GM19328 (cell line): ENCODE measurements at regions not wholly inside any gene's neighbourhood (a gene's known extent, or its start where the extent isn't known, plus 50 kb on each side); places are given as distances from the start of the nearest gene placed in this dataset.
"Not testable (repeated sequence)": the region's sequence is repeated elsewhere in the genome, so short reads cannot be mapped to it uniquely, and the experiment has no call there.

Experiments used
- ATAC-seq: cut with Tn5 transposase; IDR thresholded peaks from one replicate; pipeline ENCODE4 v1.9.1; 2021; ENCODE audit warnings: mild to moderate bottlenecking, moderate library complexity; ENCODE audit not compliant: unreplicated experiment

DNA sequence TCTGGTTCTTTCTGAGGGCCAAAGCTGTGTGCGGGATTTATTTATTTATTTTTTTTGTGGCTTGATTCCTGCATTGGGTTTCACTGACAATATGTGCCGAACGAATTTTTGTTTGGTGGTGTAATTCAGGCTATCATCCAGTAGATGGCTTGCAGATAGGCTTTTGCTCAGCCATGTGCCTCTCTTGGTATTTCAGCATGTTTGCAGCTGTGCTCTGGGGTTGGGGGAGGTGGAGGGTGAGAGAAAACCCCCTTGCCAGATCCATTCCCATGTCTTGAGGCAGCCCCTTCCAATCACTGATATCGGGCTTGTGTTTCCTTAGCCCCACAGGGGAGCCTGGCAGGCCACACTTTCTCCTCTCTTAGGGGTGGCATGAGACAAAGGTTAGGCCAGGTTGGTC, 302.4 kb downstream of the PTGER3 start:
- ATAC-seq = no peak

DNA sequence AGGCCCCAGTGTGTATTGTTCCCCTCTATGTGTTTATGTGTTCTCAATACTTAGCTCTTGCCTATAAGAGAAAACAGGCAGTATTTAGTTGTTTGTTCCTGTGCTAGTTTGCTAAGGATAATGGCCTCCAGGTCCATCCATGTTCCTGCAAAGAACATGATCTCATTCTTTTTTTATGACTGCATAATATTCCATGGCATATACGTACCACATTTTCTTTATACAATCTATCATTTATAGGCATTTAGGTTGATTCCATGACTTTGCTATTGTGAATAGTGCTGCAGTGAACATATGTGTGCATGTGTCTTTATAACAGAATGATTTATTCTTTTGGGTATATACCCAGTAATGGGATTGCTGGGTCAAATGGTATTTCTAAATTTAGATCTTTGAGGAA, 301.6 kb downstream of the PTGER3 start:
- ATAC-seq = not testable (repeated sequence)

DNA sequence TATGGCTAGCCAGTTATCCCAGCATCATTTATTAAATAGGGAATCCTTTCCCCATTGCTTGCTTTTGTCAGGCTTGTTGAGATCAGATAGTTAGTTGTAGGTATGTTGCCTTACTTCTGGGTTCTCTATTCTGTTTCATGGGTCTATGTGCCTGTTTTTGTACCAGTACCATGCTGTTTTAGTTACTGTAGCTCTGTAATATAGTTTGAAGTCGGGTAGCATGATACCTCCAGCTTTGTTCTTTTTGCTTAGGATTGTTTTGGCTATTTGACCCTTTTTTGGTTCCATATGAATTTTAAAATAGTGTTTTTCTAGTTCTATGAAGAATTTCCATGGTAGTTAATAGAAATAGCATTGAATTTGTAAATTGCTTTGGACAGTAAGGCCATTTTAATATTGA, 300.5 kb downstream of the PTGER3 start:
- ATAC-seq = not testable (repeated sequence)

DNA sequence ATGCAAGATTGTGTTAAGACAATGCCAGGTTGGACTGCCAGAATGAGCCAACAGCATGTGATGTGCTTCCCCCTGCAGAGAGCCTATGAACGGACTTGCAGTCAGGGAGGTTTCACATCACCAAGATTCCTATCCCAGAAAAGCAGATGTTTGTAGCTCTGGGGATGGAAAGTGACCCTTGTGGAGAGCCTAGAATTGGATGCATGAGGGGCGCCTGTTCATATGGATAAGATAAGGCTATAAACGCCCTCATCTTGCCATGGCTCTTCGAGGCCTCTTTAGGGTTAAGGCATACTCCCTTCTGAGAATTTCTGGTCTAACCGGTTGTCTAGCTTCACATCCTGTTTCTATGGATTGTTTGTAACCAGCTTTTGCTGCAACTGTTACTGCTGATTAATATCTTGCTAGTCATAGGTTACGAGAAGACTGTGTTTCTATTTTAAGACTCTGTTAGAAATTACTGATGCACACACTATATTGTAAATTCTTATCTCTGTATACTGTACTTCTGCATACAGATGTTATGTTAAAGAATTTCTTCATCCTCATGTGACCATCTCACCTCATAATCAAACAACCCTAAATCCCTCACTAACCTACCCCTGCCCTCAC, 295.8 kb downstream of the PTGER3 start:
- ATAC-seq = not testable (repeated sequence)

DNA sequence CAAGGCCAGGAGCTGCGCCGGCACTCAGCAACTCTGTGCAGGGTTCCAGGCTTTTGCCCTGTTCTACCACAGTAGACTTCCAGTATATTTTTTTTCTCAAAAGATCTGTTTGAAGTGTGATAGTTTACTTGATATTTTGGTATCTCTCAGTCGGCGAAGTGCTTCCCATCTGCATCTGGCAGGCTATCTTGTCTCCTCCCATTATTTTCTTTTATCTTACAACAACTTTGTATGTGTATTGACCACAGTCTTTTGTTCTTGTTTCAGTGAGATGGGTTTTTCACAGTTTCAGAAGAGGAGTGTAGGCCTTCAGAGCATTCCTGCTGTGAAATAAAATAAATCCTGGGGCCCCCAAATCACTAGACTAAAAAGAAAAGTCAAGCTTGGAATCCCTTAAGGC, 292.9 kb downstream of the PTGER3 start:
- ATAC-seq = no peak

DNA sequence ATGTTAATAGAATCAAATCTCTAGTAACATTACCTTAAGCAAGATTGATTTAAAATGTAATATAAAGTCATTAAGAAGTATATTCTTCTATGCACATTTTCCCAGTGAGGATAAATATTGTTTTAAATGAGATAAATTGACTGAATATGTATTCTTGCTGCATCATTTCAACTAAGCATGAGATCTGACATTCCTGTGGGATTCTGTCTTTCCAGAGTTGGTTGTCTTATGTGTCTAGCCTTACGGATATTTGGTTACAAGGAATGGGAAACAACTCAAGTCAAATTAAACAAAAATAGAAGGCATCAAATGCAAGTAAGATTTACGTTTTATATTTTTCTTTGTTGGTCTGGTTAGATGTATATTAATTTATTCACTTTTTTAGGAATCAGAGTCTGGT, 287.5 kb downstream of the PTGER3 start:
- no peak for ATAC-seq

DNA sequence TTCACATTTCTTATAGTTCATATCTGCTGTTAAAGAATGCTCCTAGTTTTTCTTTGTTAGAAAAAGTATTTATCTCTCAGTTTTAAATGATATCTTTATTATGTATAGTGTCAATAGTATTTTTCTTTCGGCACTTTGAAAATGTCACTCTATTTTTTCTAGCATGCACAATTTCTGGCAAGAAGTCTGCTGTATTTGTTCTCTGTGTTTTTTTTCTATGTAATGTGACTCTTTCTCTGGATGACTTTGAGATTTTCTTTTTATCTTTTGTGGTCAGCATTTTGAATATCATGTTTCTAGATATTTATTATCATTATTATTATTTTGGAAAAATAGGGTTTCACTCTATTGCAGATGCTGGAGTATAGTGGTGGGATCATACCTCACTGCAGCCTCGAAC, 285.2 kb downstream of the PTGER3 start:
- ATAC-seq = no peak

DNA sequence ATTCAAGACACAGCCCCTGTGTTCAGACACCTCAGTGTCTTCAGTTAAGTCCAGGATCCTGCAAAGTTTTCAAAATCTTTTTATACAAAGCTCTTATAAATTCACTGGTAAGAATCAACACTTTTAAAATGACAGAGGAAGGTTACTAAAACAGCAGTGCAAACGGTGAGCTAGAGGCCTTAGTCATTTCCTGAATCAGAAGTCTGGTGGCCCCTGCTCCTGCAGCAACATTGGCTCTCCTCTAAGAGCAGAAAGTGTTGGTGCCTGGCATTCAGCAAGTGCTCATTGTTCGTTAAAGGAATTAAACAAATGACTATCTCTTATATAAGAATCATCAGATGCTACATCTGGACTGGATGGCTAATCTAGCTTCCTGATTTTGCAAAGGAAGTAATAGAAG, 282.9 kb downstream of the PTGER3 start:
- no peak for ATAC-seq

DNA sequence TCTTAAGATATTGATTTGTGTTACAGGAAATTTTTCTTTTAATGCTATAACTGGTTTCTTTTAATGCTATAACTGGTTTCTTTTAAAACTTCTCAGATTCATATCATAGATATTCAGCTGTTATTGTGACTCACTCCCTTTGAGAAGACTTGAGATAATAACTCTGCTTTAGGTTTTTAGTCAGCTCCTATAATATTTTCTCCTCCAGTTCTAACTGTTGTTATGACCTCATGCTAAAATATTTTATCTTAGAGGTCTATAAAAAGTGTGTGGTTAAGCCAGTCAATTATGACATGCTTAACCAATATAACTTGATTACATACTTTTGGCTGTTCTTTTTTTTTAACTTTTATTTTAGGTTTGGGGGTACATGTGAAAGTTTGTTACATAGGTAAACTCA, 280.2 kb downstream of the PTGER3 start:
- ATAC-seq = no peak

DNA sequence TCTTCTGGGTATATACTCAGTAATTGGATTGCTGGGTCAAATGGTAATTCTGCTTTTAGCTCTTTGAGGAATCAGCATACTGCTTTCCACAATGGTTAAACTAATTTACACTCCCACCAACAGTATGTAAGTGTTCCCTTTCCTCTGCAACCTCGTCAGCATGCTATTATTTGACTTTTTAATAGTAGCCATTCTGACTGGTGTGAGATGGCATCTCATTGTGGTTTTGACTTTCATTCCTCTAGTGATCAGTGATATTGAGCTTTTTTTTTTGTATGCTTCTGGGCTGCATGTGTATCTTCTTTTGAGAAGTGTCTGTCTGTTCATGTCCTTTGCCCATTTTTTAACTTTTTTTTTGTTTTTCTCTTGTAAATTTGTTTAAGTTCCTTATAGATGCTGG, 279.4 kb downstream of the PTGER3 start:
- no peak for ATAC-seq

DNA sequence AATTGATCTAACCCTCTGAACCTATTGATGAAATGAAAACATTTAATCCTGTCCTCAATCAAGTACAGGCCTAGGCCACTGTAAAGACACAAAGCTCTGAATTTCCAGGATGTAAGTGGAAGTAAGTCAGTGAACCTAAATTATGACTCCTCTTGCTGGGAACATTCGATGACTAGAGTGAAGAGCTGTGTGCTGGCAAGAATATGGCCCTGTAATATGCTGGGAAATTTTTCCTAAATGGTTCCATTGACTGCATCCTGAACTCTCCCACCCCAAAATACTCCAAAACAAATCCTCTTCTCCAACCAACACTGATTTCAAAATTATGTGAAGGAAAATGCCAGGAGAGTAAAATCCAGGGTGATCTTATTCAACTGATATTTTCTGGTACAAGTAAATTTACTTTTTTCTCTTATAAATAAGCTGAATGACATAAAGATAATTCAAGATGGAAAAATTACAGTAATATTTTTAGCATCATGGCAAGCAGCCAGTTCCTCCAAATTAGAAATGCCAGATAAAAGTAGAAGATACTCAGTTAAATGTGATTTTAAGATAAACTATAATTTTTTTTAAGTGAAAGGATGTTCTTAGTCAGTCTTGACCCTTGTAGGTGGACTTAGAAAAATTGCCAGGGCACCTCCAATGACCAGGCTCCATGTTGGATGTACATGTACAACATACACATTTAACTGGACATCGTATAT, 269.4 kb downstream of the PTGER3 start:
- no peak for ATAC-seq

DNA sequence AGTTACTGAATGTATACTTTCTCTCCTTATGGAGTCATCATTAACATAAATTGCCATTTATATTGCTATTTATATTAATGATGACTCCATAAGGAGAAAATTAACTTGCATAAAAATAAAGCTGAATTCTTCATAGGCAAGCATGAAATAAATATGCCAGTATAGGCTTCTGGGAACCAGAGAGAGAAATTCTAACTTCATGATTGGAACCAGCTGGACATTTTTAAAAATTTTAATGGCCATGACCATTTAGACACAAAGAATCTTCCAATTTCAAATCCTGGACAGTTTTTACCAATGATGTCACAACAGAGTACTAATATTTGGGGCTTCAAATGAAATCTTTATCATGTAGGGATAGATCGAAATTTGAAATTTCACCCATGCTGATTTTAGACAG, 268.7 kb downstream of the PTGER3 start:
- ATAC-seq = no peak

DNA sequence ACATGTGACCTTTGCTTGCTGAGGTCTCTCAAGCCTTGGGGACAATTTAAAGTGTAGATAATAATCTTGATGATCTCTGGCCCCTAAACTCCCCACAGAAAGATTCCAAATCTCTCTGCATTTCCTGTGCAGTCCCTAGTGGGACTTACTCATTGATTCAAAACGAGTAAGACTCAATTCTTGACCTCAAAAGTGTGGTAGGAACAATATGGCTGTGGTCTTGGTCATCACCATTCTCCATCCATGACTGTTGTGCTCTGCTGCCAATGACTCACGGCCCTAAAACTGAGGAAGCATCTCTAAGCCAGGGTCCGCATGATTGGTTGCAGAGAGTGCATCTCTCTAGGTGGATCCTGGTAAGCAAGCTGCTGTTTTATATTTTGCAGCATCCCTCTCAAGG, 268.0 kb downstream of the PTGER3 start:
- ATAC-seq = no peak

DNA sequence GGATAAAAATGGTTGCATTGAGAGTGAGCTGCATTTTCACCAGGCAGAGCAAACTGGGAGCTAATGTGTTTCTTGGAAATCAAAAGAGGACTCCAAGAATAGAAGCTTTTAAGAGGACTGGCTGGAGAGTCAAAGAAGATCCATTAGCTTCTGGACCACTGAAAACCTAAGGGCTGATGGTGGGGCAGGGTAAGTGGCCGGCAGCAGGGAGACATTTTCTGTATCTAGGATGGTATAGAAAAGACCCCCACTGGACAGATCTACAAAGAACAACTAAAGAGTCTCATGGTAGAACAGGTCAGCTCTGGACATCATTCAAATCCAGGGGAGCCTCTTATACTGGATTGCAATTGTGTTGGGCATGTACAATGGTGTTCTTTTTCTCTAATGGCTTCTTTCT, 262.3 kb downstream of the PTGER3 start:
- ATAC-seq = no peak

DNA sequence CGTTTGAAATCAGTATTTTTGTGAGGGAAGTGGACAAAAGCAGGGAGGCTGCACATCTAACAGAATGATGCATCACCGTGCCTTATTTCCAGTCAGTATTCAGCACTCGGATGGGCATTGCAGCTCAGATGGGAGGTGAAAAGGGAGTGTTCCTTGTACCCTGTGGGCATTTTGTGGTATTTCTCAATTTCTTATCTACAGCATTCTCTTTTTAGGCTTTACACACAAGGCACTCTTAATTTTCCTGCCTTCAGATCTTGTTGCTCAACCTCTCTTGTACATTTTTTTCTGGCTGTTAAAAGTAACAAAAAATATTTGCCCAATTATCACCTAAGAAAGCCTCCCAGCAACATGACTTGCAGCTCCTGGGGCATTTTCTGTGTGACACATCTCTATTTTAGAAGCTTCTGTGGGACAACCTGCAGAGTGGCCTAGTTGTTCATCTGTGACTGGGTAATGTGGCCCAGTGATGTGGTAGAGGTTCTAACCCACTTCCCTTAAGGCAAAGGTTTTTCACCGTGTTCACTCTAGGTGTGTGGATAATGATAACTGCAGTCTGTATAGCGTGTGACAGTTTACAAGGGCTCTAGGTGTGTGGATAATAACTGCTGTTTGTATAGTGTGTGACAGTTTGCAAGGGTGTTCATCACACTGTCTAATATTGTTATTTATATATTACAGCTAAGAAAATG, 257.2 kb downstream of the PTGER3 start:
- ATAC-seq = no peak

DNA sequence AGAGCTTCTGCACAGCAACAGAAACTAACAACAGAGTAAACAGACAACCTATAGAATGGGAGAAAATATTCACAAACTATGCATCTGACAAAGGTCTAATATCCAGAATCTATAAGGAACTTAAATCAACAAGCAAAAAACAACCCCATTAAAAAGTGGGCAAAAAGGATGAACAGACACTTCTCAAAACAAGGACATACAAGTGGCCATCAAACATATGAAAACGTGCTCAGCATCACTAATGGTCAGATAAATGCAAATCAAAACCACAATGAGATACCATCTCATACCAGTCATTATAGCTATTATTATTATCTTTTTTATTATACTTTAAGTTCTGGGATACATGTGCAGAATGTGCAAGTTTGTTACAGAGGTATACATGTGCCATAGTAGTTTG, 252.6 kb downstream of the PTGER3 start:
- not testable (repeated sequence) for ATAC-seq

DNA sequence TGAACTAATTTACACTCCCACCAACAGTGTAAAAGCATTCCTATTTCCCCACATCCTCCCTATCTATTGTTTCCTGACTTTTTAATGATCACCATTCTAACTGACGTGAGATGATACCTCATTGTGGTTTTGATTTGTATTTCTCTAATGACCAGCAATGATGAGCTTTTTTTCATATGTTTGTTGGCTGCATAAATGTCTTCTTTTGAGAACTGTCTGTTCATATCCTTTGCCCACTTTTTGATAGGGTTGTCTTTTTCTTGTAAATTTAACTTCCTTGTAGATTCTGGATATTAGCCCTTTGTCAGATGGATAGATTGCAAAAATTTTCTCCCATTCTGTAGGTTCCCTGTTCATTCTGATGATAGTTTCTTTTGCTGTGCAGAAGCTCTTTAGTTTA, 251.3 kb downstream of the PTGER3 start:
- not testable (repeated sequence) for ATAC-seq

DNA sequence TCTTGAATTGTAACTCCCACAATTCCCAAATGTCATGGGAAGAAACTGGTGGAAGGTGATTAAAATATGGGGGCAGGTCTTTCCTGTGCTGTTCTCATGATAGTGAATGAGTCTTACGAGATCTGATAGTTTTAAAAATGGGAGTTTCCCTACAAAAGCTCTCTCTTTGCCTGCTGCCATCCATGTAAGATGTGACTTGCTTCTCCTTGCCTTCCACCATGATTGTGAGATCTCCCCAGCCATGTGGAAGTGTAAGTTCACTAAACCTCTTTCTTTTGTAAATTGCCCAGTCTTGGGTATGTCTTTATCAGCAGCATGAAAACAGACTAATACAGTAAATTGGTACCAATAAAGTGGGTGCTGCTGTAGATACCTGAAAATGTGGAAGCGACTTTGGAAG, 245.0 kb downstream of the PTGER3 start:
- not testable (repeated sequence) for ATAC-seq

DNA sequence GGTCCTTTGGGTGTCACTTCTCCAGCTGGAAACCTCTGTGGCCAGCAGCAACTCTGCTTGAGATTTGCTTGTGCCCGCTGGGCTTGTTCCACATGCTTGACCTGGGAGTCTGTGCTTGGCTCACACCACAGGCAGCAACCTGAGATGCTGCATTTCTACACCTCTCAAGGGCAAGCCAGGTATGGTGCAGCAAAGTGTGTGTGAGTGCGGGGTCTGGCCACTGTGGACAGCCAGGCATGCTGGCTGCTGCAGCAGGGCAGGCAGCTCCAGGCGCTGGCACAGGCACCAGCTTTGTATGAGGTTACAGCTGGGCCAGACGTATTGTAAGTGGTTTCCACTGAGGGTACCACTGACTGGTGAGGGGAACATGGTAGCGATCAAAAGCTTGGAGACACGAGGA, 242.0 kb downstream of the PTGER3 start:
- no peak for ATAC-seq

DNA sequence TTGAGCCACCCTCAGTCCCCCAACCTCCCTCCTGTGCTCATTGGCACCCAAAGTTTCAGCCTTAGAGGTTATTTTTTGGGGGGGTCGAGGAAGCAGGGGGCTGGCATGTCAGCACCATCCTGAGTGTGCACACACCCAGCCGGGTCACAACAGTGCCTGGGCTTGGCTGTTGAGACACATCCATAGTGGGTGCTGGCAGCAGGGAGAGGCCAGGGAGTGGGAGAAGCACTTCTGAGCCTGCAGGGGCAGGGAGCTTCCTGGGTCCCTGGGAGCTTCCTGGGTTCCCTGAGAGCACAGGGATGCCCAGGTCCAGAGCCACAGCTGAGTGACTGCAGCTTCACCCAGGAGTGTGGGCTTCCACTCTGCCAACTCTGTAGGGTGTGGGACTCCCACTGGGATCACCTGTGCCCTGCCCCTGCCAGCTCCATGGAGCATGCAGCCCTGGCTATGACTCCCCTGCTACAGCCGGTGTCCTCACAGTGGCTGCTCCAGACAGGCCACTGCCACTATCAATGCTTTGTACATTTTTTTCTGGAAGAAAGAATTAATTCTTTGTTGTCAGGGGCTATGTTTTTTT, 240.4 kb downstream of the PTGER3 start:
- no peak for ATAC-seq

DNA sequence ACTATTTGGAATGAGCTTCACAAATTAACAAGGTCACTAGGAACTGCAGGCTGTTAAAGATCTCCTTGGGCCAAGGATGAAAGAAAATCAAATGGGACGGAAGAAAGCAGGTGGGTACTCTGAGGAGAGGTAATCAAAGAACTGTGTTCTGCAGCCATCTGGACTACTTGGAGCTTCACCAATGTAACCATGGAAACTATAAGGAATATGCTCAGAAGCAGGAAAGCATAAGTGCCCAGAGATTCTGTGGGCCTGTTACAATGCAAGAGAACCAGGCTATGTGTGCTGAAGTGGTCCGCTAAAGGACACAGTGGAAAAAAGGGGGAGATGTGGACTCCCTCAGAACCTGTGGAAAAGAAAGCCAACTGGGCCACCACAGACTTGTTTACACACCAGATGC, 238.5 kb downstream of the PTGER3 start:
- no peak for ATAC-seq

DNA sequence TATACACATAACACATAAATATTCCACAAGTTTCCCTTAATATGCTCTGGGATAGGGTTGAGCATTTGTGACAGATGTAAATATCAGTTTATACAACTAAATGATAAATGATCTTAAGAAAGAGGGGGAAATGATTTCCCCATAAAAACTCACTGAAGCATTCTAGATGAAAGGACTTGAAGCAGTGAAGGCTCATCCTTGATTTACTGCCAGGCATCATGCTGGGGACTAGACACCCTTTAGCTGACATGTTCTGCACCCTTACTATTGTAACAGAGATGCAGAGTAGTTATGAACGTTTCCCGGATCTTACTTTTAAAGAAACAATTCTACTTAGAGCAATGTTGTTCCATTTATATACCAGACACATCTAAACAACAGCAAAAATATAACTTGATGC, 235.8 kb downstream of the PTGER3 start:
- ATAC-seq = no peak
